Peyer's patch (tissue), 4 donors: ENCODE measurements at regions not wholly inside any gene's neighbourhood (a gene's known extent, or its start where the extent isn't known, plus 50 kb on each side); places are given as distances from the start of the nearest gene placed in this dataset.
A peak's percentile ranks its signal among the peaks of the same experiment; 100 is the strongest.

Experiments used
- CTCF ChIP-seq, 6 experiments: fragments of 450-650 bp in 4 of 6; fragments of 200-600 bp in 2 of 6; sonication (generic) in 1 of 6; IDR thresholded peaks; one replicate each; pipeline ENCODE4 v1.5.1; 2017 to 2019; ENCODE audit warnings: antibody characterized with exemption in 6 of 6, mild to moderate bottlenecking in 3 of 6, moderate library complexity in 1 of 6
- POLR2A ChIP-seq, 2 donors: fragments of 450-650 bp; IDR thresholded peaks; one replicate each; pipeline ENCODE4 v1.5.1; 2017; ENCODE audit warnings: antibody characterized with exemption in 2 of 2, mild to moderate bottlenecking in 2 of 2, moderate library complexity in 2 of 2

GRCh38 chr4:121277194-121278105, 103.4 kb downstream of the QRFPR start:
- TF ChIP-seq POLR2A (IDR thresholded peaks at IDR 0.05) (no peak), CTCF (IDR thresholded peaks at IDR 0.05) (peak in 2 of 6 experiments; percentile 28 to 42)
